NCI-H2196 (cell line): ENCODE measurements at regions not wholly inside any gene's neighbourhood (a gene's known extent, or its start where the extent isn't known, plus 50 kb on each side); places are given as distances from the start of the nearest gene placed in this dataset.
"Not testable (repeated sequence)": the region's sequence is repeated elsewhere in the genome, so short reads cannot be mapped to it uniquely, and the experiment has no call there.

Source experiments
- DNase-seq: peaks from one replicate; lab custom pipeline; 2025; ENCODE audit not compliant: unreplicated experiment; lab: John Stamatoyannopoulos, UW

- DNase-seq: no peak
Measured at GRCh38 chr2:173713904-173714555, 251.1 kb downstream of the SP3 start.

GRCh38 chr2:173715441-173715840 is 249.7 kb downstream of the SP3 start:
- no peak for DNase-seq

- DNase-seq: no peak
Measured at GRCh38 chr2:173716458-173717052, 248.6 kb downstream of the SP3 start.

- DNase-seq: no peak
Measured at GRCh38 chr2:173719471-173719870, 245.7 kb downstream of the SP3 start.

- no peak for DNase-seq
Measured at GRCh38 chr2:173720306-173720705, 244.9 kb downstream of the SP3 start.

- no peak for DNase-seq
Measured at GRCh38 chr2:173734797-173735196, 230.4 kb downstream of the SP3 start.

- DNase-seq: not testable (repeated sequence)
Measured at GRCh38 chr2:173737954-173738575, 227.1 kb downstream of the SP3 start.

GRCh38 chr2:173739006-173739405 is 226.2 kb downstream of the SP3 start:
- DNase-seq: no peak

- DNase-seq: no peak
Measured at GRCh38 chr2:173740639-173741038, 224.5 kb downstream of the SP3 start.

GRCh38 chr2:173741759-173742158 is 223.4 kb downstream of the SP3 start:
- no peak for DNase-seq

- DNase-seq: no peak
Measured at GRCh38 chr2:173747035-173747434, 218.1 kb downstream of the SP3 start.

GRCh38 chr2:173749315-173749714 is 215.9 kb downstream of the SP3 start:
- no peak for DNase-seq

- no peak for DNase-seq
Measured at GRCh38 chr2:173750353-173750801, 214.8 kb downstream of the SP3 start.

GRCh38 chr2:173750831-173751230 is 214.3 kb downstream of the SP3 start:
- no peak for DNase-seq

- DNase-seq: no peak
Measured at GRCh38 chr2:173751245-173751975, 213.8 kb downstream of the SP3 start.

GRCh38 chr2:173752152-173752551 is 213.0 kb downstream of the SP3 start:
- peak; percentile 7 for DNase-seq

- no peak for DNase-seq
Measured at GRCh38 chr2:173753441-173753840, 211.7 kb downstream of the SP3 start.

GRCh38 chr2:173754165-173754564 is 211.0 kb downstream of the SP3 start:
- DNase-seq: no peak

- no peak for DNase-seq
Measured at GRCh38 chr2:173754837-173755236, 210.3 kb downstream of the SP3 start.

GRCh38 chr2:173755798-173756197 is 209.4 kb downstream of the SP3 start:
- no peak for DNase-seq

GRCh38 chr2:173759959-173760358 is 205.2 kb downstream of the SP3 start:
- DNase-seq: no peak

GRCh38 chr2:173760553-173760952 is 204.6 kb downstream of the SP3 start:
- no peak for DNase-seq
